OCI-M1 (cell line): ENCODE measurements at regions not wholly inside any gene's neighbourhood (a gene's known extent, or its start where the extent isn't known, plus 50 kb on each side); places are given as distances from the start of the nearest gene placed in this dataset.

Experiments used
- DNase-seq: peaks from one replicate; lab custom pipeline; 2025; lab: John Stamatoyannopoulos, UW

DNA sequence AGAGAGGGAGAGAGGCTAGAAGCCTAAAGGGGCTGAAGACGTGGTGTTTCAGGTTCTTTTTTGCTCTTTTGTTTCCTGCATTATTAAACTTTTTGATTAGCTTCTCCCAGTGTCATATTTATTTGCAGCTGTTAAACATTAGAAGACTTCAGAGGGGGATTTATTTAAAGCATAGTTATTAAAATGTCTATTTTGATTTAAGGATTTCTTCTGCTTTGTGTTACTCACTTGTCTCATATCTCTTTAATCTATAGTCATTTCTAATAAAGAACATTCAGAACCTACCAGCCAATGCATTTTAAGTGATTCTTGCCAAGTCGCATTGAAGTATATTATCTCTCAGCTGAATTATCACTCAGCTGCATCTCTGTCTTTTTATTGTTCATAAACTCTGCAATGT is 152.0 kb upstream of the DYRK2 start:
- DNase-seq, result no peak

DNA sequence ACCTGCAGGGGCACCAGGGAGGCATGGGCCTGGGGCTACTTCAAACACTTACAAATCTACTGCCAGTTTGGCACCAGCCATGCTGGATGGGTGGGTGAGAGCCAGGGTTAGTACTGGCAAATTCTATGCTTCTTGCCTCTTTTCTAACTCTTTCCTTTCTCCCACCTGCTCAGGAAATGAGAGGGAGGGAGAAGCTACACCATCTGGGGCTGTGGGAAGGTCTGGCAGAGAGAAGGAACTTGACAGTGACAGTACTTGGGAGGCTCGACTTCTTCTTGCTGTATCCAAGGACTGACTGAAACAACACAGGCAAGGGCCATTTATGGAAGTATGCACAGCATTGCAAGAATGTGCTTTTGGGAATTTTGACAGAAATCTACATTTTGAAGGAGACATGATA is 149.6 kb upstream of the DYRK2 start:
- DNase-seq, result no peak

DNA sequence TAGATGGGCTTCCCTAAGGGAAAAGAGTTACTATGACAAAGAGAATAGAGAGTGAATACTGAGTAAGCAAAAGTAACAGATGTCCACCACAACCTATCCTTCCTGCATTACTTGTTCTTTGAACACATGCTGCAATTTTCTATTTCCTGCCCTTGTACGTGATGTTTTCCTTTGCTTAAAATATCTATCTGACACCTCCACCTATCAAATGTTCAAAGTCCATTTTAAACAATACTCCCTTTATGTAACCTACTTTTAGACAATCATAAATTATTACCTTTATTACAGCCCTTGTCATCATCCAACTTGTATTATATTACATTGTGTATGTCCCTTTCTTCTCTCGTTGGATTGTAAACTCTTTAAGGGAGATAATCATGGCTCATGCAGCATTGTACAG is 147.2 kb upstream of the DYRK2 start:
- no peak for DNase-seq

DNA sequence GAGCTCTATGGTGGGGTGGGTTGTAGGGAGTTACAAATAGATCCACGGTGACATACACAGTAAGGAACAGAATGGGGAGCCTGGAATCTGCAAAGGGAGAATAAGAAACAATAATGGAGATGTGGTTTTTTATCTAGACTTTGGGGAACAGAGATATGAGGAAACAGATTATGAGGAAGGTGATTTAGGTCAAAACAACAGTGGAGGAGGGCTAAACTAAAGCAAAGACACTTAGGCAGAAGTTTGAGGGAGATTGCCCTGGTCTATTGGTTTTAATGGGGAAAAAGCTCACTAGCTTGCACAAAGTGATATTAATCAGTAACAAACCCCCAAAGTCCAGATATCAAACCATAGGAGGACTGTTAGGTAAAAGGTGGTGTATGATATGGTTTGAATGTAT is 144.5 kb upstream of the DYRK2 start:
- no peak for DNase-seq

DNA sequence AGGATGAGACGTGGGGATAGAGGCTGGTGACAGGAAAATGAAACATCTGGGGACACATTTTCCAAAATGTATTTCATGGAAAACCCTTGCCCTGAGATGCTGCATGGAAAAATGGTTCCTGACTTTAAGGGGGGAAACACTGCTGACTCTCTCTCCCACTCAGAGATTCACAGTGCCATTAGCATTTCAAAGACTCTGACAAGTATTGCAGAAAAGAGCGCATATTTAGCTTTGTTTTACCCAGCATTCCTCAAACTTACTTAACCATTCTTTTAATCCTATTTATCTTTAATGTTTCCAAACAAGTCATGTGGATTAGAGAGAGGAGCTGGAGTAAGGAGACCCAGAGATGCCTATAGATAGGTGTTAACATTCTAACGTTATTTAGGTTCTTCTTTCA is 141.8 kb upstream of the DYRK2 start:
- no peak for DNase-seq

DNA sequence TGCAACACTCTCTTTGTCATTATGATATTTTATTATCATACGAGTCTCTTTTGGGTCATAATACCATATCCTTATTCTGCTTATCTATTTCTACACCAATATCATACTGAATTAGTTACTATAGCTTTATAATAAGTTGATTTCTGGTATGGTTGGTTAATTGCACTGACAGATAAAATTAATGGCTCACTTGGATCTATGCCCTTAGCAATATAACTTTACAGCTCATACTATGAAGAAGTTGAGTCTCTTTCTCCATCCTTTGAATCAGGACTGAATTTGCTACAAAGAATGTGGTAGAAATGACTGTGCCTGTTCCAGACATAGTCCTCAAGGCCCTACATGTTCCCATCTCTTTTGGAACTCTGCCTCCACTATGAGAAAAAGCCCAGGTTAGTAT is 139.7 kb upstream of the DYRK2 start:
- no peak for DNase-seq

DNA sequence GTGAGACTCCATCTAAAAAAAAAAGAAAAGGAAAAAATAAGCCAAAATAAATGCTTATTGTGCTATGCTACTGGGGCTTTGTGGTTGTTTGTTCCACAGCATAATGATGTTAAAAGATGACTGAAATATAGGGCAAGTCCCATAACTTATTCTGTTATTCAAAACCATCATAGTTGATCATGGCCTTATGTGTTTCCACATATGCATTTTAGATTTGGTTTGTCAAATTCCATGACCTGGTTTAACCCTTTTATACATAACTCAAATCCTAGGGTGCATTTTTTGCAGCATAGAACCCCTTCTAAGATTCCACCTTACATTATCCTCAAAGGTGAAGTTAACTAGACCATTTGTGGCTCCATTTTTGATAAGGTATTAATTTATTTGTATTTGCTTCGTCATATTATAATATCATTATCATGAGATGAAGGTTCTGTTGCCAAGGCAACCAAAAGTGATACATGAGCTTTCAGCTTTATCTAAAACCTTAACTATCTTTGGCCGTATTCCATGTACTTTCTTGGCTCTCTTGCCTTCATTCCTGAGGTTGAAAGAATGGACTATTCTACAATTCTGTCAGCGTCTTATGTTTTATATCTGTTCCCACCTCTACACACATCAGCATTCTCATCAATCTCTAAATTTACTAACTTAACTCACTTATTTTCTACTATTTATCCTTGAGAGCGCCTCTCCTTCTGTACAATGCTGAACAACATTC is 138.7 kb upstream of the DYRK2 start:
- no peak for DNase-seq

DNA sequence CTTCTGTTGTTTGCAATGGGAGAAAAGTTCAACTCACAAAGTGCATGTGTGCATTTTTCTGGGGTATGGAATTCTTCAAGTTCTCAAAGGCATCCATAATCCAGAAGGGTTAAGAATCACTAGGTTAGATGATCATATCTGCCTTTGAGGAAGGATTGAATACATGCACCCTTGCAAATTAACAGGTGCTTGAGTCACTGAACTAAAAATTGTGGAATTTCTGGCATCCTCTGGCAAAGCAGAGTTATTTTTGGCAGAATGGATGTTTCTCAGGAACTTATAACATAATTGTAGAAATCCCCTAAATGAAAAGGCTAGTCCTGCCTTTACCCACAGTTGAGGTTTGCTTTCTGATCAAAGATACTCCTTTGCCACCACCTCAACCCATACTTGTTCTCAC is 136.5 kb upstream of the DYRK2 start:
- DNase-seq, result no peak

DNA sequence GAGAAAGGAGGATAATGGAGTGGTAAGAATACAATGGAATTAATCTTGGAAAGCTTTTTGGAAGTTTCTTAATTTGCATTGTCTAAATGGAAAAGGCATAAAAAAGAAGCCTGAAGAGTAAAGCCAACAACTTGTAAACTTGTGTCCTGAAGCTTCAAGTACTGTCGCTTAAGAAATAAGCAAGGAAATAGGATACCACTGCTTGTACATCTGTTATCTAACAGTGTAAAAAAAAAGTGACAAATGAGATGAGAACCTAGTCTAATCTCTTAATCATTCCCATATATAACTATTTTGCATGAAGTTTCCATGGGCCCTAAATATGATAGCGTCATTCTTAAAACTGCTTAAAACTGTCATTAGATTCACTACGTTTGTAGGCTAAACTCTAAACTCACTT is 134.0 kb upstream of the DYRK2 start:
- DNase-seq, result no peak

DNA sequence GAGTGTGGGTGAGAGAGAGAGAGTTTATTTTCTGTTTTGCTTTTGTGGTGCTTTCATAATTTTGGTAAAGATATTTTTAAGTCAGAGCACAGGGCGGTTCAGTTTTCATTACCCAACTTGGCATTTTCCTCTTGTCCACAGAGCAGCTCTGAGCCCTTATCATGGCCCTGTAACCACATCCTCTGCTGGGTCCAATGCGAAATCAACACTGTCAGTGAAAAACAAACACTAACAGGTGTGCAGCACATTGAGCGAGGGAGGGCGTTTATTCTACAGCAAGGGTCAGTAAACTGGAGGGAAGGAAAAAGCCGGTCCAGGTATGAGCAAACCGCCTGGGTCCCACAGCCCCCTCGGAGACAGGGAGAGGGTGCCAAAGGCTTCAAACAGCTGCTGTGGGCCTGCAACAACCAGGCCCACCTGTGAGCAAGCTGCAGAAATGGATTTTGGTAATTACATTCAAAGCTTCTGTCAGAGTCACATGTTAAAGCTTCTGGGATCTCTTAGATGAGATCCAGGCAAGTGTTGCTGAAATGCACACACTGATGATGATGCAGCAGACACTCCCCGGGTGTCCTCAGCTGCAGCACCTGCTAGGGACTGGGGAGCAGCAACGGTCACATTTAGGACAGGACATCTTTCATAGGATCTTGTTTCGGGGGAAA is 132.7 kb upstream of the DYRK2 start:
- peak; percentile 5 for DNase-seq

DNA sequence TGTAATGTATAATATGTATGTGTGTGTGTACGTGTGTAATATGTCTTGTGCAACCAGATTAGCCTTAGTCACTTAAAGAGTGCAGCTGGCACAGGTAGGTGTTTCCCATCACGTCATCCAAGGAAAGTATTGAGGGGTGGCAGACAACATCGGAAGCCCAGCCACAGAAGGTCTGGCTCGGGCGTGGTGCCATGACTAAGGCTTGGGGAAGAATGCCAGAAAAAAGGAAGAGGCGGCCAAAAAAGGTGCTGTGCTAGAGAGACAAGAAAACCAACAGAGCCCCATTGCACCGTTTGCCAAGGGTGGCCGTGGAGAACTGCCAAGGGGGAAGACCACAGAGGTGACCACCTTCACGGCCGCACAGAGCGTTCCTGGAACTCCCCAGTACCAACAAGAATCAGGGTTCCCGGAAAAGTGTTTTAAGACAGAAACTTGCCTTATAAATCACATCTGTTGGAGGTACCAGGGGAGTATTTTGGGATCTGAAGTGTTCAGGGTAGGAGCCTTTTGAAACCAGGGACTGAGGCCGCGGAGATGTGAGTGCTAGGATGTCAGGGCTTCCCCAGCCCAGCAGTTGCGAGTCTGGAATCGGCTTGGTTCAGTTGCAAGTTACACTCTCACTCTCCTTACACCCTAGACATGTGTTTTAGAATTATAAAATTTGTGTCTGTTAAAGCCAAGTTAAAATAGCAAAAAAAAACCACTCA is 131.2 kb upstream of the DYRK2 start:
- peak; percentile 44 for DNase-seq

DNA sequence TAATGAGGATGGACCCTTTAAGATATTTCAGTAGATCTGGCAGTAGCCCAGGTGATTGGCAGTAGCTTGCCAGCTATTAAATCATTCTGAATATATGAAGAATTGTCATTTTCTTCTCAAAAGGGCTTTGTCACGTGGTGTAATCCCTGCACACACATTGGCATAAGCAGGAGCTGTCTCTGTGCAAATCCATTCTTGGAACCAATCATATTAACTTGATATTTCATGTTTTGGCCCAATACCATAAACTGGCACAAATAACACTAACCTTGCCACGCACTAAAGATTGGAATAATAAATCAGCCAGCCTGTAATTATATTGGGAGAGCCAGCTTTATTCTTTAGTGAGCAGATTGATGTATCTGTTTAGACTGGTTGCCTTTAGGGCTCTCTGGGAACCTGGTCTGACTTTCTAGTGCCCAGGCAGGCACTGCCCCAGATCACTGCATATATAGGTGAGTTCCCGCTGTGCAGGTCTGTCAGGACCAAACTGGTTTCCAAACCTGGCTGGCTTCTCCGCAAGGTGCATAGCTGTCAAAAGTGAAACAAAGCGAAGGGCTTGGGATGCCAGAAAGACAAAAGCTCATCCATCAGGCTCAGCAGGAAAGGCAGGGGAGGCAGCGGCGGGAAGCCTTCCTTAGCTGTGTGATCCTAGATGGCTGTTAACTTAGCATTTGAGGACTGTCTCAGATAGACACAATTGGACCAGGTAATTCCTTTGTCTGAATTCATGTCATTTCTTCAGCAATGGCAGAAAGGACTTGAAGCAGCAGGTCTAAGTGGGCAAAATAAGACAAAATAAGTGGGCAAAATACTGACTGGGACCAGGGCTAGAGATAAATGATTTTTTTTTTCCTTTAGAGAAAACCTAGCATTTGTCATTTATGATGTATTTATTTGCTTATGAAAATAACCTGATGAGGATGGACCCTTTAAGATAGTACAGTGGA is 128.8 kb upstream of the DYRK2 start:
- no peak for DNase-seq

DNA sequence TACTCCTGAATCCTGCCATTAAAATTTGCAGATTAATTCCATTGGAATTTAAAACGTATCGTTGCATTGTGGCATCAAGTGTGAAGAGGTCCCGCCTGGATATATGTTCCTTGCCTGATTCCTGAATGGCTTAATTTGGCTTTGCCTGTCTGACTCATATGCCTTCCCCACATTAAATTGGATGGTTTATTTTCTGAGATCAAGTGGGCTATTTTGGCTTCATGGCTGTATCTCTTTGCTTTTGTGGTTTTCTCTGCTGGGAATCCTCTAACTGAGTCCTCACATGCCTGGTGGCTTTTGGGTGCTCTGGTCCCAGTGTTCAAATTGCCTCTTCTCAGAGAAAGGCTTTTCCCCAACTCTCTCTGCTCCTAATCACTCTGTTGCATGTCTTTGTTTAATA is 127.9 kb upstream of the DYRK2 start:
- no peak for DNase-seq

DNA sequence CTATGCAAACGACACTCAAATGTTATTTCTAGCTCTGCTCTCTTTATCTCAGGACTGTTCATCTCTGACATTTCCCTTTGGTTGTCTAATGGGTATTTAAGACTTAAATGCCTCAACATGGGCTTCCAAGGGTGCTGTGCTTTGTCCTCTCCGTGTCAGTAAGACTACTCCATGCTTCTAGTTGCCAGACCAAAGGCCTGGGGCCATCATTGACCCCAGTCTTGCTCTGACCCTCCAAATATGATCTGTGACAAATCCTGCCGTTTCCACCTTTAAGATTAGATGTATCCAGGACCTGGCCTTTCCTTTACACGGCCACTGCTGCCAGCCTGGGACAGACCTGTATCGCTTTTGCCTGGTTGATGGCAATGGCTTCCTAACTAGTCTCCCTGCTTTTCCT is 126.3 kb upstream of the DYRK2 start:
- no peak for DNase-seq

DNA sequence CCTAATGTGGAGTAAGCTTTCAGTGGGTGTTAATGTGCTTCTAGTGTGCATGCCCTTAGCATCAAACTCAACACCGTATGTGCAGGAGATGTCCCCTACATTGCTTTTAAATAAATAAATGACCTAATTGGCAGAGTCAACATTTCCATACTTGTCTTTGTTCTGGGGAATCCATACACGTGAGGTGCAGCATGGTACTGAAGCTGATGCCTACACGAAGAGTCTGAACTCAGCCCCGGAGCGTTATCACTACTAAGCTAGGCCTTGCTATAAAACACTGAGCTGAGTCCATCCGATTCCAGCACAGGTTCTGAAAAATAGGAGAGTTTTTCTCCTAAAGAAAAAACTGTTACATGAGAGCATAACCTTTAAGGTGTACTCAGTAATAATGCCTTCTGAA is 125.0 kb upstream of the DYRK2 start:
- DNase-seq, result no peak

DNA sequence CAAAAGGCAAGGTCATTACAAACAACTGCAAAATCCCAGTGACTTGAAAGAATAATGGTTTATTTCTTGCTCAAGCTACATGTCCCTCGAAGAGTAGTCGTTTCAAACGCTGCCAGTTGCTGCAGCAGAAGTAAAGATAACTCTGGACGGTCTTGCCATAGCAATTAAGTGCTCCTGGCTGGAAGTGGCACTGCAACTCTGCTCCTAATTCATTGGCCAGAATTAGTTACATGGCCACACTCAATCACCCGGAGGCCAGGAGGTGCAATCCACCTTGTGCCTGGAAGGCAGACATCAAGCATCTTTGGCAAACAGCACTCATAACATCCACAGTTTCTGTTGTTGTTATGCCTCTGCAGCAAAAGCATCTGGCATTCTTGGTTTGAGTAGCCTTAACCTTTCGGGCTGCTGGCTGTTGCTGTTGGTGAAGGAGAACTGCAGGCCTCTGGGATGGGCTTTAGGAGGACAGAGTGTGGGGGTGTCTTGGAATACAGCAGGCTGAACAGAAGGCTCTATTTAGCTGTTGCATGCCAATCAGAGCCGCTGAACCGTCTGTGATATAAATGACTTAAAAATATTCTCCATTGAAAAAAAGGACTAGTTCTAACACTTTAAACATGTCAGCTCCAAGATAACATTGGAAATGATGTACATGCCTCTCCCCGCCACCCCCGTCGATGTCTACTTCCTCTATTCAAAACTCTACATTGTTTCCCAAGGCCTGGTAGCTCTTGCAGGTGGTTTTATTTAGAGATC is 123.5 kb upstream of the DYRK2 start:
- DNase-seq, result peak; percentile 1

DNA sequence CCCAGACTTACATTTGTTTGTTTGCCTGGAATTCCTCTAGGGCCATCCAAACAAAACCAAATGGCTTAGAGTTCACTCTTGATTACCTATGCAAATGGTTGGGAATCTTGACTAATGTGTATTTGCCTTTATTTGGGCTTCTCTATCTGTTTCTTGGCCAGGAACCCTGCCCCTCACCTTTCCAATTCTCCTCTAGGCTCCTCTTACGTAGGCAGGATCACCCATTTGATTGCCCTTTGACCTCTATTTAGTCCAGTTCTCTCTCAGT is 123.0 kb upstream of the DYRK2 start:
- no peak for DNase-seq

DNA sequence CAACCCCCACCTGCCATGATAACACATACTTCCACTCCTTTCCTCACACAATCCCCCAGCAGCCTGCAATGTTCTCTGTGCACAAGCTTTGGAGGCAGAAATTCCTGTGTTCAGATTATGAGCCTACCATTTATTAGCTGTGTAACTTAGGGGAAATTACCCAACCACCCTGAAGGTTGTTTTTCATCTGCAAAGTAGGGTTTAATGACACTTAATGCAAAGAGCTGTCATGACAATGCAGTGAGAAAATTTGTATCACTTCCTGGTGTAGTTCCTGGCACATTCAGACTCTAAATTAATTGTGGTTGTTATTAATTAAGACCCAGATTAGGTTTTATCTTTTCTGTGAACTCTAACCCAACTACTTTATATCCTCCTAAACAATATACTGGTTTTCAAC is 122.4 kb upstream of the DYRK2 start:
- no peak for DNase-seq

DNA sequence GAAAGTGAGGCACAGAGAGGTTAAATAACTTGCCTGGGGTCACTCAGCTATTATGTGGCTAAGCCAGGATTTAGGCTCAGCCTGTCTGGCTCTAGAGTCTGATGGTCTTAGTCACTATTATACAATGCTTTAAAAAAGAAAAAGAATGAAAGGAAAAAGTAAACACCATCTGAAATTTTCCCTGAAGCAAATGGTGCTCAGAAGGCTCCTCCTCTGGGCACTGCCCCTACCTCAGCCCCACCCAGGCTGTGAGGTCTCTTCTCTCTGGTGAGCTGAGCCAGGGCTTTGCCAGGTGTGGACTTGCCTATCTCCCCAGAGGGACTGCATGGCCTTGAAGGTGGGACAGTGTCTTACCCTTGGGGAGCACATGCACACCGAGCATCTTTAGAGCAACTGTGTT is 117.5 kb upstream of the DYRK2 start:
- no peak for DNase-seq

DNA sequence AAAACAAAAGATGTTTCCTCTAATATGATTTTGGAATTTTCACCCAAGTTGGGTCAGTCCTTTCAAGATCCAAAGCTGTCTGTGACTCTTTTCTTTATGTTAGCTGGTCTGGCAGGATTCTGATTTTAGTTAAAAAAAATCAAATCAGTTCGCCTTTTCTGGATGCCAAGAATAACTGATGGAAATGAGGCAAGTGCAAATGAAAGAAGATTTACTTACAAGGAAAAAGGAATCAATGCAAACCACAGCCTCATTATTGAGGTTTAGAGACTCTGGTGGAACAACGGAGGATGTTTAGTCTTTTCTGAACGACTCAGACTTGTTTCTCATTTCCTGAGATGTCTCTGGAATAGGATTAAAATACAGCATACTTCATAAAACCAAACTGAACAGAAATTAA is 117.0 kb upstream of the DYRK2 start:
- no peak for DNase-seq

DNA sequence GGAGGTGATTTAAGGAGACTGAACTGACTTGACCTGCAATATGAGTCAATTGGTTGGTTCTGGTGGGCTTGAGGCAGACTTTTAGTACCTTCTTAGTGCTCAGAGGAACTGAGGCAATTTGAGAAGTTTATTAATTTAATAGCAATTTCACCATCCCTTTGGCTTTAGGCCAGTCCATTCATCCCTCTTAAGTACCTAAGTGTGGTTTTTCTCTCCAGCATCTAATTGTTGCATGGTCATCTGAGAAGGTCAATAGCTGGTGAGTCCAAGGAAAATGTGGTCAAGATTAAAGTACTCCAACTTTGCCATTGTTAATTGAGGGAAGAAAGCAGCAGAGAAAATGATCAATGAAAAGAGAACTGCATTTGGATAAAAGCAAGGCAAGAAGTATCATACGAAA is 115.4 kb upstream of the DYRK2 start:
- DNase-seq, result no peak

DNA sequence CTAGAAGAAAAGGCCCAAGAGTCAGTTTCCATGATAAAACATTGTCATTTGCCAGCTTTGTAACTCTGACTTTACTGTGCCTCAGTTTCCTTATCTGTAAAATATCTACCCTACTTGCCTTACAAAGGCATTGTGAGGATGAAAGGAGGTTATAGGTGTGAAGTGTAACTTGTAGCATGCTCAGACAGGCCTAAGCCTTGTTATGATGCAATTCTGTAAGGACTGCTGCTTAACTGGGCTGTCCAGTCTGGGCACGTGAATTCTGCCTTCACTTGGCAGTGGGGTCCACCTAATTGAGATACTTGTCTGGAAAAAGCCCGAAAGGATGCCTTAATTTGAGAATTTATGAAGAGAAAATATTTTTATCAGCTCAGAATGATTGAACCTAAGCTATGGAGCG is 114.5 kb upstream of the DYRK2 start:
- no peak for DNase-seq
